IMR-90 (cell line): ENCODE measurements at regions not wholly inside any gene's neighbourhood (a gene's known extent, or its start where the extent isn't known, plus 50 kb on each side); places are given as distances from the start of the nearest gene placed in this dataset.
A peak's percentile ranks its signal among the peaks of the same experiment; 100 is the strongest.

Experiments used
- ATAC-seq: fragments of 200-7000 bp; cut with Tn5 transposase; 2 replicates; pipeline ENCODE4 v1.9.1; 2020; ENCODE audit warnings: low read depth, mild to moderate bottlenecking, moderate library complexity
- BruUV-seq: library from RNA; stranded (reverse); fragments of 400-500 nt; replicated peaks from 2 replicates; lab custom pipeline; 2021; lab: Mats Ljungman, UMichigan
- CTCF ChIA-PET: fragments of 300-600 bp; formaldehyde crosslinking; extraction: SDS; loops from one replicate; lab custom pipeline; 2021; ENCODE audit warnings: antibody characterized with exemption; lab: Yijun Ruan, JAX
- POLR2A ChIA-PET: fragments of 300-600 bp; sonication (Branson Sonifier 250); formaldehyde crosslinking; loops from one replicate; lab custom pipeline; 2022; ENCODE audit warnings: antibody characterized with exemption; ENCODE audit not compliant: unreplicated experiment; lab: Charles Lee
- DNase-seq: peaks from one replicate; pipeline ENCODE4 v3.0.0; 2013
- H2AFZ ChIP-seq: replicated peaks from 2 replicates; pipeline ENCODE3; 2013; ENCODE audit warnings: low read length, mild to moderate bottlenecking; ENCODE audit not compliant: poor library complexity
- H2AK5ac ChIP-seq: 2 replicates; pipeline ENCODE4 v1.6.1; 2013; ENCODE audit warnings: low read depth, low read length, inconsistent platforms
- H2AK9ac ChIP-seq: replicated peaks from 2 replicates; pipeline ENCODE3; 2013; ENCODE audit warnings: mild to moderate bottlenecking, low read depth, low read length, moderate library complexity; ENCODE audit not compliant: poor library complexity
- H2BK120ac ChIP-seq: 2 replicates; pipeline ENCODE4 v1.6.1; 2013; ENCODE audit warnings: low read depth, low read length, inconsistent platforms
- H2BK15ac ChIP-seq: 3 replicates; pipeline ENCODE4 v1.6.1; 2013; ENCODE audit warnings: low read depth, low read length, inconsistent platforms
- H2BK20ac ChIP-seq: 2 replicates; pipeline ENCODE4 v1.6.1; 2013; ENCODE audit warnings: low read depth, mild to moderate bottlenecking, inconsistent platforms, low read length, moderate library complexity
- H2BK5ac ChIP-seq: 2 replicates; pipeline ENCODE4 v1.6.1; 2013; ENCODE audit warnings: mild to moderate bottlenecking, low read depth, low read length, inconsistent platforms; ENCODE audit not compliant: poor library complexity, severe bottlenecking
- H3K14ac ChIP-seq: replicated peaks from 2 replicates; pipeline ENCODE4 v1.6.1; 2013; ENCODE audit warnings: low read depth, low read length, inconsistent platforms
- H3K18ac ChIP-seq: 2 replicates; pipeline ENCODE4 v1.6.1; 2013; ENCODE audit warnings: low read depth, low read length, control low read depth
- H3K23ac ChIP-seq: 2 replicates; pipeline ENCODE4 v1.6.1; 2013; ENCODE audit warnings: low read depth, low read length, inconsistent platforms
- H3K27ac ChIP-seq: 2 replicates; pipeline ENCODE4 v1.5.1; 2013; ENCODE audit warnings: mild to moderate bottlenecking, control low read depth, low read length; ENCODE audit not compliant: insufficient read depth
- H3K27me3 ChIP-seq: 2 replicates; pipeline ENCODE4 v1.6.1; 2013; ENCODE audit warnings: low read length; ENCODE audit not compliant: control insufficient read depth, insufficient read depth
- H3K36me3 ChIP-seq: 2 replicates; pipeline ENCODE4 v1.6.1; 2013; ENCODE audit warnings: low read length, mixed read lengths; ENCODE audit not compliant: control insufficient read depth, insufficient read depth
- H3K4ac ChIP-seq: 2 replicates; pipeline ENCODE4 v1.6.1; 2013; ENCODE audit warnings: low read depth, low read length, inconsistent platforms
- H3K4me1 ChIP-seq: 2 replicates; pipeline ENCODE4 v1.6.1; 2013; ENCODE audit warnings: low read length, mixed read lengths; ENCODE audit not compliant: control insufficient read depth, insufficient read depth
- H3K4me2 ChIP-seq: 2 replicates; pipeline ENCODE4 v1.6.1; 2013; ENCODE audit warnings: low read depth, mild to moderate bottlenecking, control low read depth, low read length, moderate library complexity
- H3K4me3 ChIP-seq: 2 replicates; pipeline ENCODE4 v1.5.1; 2013; ENCODE audit warnings: low read depth, mild to moderate bottlenecking, control low read depth, low read length, moderate library complexity; ENCODE audit not compliant: insufficient read depth
- H3K56ac ChIP-seq: 2 replicates; pipeline ENCODE4 v1.6.1; 2013; ENCODE audit warnings: low read length, inconsistent platforms; ENCODE audit not compliant: insufficient read depth; ENCODE audit errors: extremely low read depth
- H3K79me1 ChIP-seq, 2 experiments: 2 replicates each; pipeline ENCODE4 v1.6.1; 2013; ENCODE audit warnings: low read length in 2 of 2, inconsistent platforms in 1 of 2, low read depth in 1 of 2
- H3K9ac ChIP-seq: 2 replicates; pipeline ENCODE4 v1.6.1; 2013; ENCODE audit warnings: low read depth, low read length, control low read depth
- H3K9me1 ChIP-seq: 2 replicates; pipeline ENCODE4 v1.6.1; 2013; ENCODE audit warnings: low read length, inconsistent platforms; ENCODE audit not compliant: insufficient read depth
- H3K9me3 ChIP-seq: 2 replicates; pipeline ENCODE4 v1.6.1; 2013; ENCODE audit warnings: low read length; ENCODE audit not compliant: control insufficient read depth, insufficient read depth
- H4K20me1 ChIP-seq: 2 replicates; pipeline ENCODE4 v1.6.1; 2013; ENCODE audit warnings: low read length, inconsistent platforms; ENCODE audit not compliant: insufficient read depth
- H4K5ac ChIP-seq: 2 replicates; pipeline ENCODE4 v1.6.1; 2013; ENCODE audit warnings: mild to moderate bottlenecking, low read depth, low read length, control low read depth
- H4K8ac ChIP-seq, 2 experiments: 2 replicates each; pipeline ENCODE4 v1.6.1; 2013; ENCODE audit warnings: low read depth in 2 of 2, low read length in 2 of 2, control low read depth in 1 of 2, inconsistent platforms in 1 of 2
- H4K91ac ChIP-seq: 2 replicates; pipeline ENCODE4 v1.6.1; 2013; ENCODE audit warnings: low read depth, low read length, inconsistent platforms; ENCODE audit not compliant: insufficient read depth
- MAFK ChIP-seq: IDR thresholded peaks from 2 replicates; pipeline ENCODE4 v1.6.1; 2012; ENCODE audit warnings: low read depth, low read length, improper control_type of control experiment
- MXI1 ChIP-seq: IDR thresholded peaks from 2 replicates; pipeline ENCODE4 v1.6.1; 2012; ENCODE audit warnings: low read depth, mild to moderate bottlenecking, low read length, moderate library complexity, borderline replicate concordance
- NFE2L2 ChIP-seq: fragments of 150-350 bp; IDR thresholded peaks from 2 replicates; pipeline ENCODE4 v1.6.1; 2016; ENCODE audit warnings: low read depth, mild to moderate bottlenecking, low read length
- RAD21 ChIP-seq: IDR thresholded peaks from 2 replicates; pipeline ENCODE4 v1.6.1; 2012; ENCODE audit warnings: low read length, improper control_type of control experiment
- SMC3 ChIP-seq: fragments of 150-350 bp; IDR thresholded peaks from 2 replicates; pipeline ENCODE4 v1.6.1; 2016; ENCODE audit warnings: low read depth, mild to moderate bottlenecking, antibody characterized with exemption, low read length, moderate library complexity
- WGBS, 2 experiments: methylation state at CpG; one replicate each; pipeline versions ENCODE4 v1.1.5 to v1.1.7; 2013; ENCODE audit warnings: missing lambda C conversion rate in 2 of 2; ENCODE audit not compliant: insufficient read length in 1 of 2; ENCODE audit errors: extremely low coverage in 2 of 2; 5-methylcytosine and 5-hydroxymethylcytosine counted together
- dilution Hi-C: fragments of 300-500 bp; cut with HindIII; formaldehyde crosslinking; loops from one replicate; pipeline ENCODE4 v1.14.3; 2018; ENCODE audit warnings: low sequenced_read_pairs; ENCODE audit not compliant: unreplicated experiment
- in situ Hi-C: fragments of 300-500 bp; cut with MboI; formaldehyde crosslinking; loops from 3 replicates; pipeline ENCODE4 v1.14.3; 2019; ENCODE audit warnings: low sequenced_read_pairs, inconsistent platforms, mixed read lengths
- intact Hi-C: fragments of 100-400 bp; cut with micrococcal nuclease; formaldehyde crosslinking; loops from 2 replicates; pipeline ENCODE4 v1.10.0; 2022
- TF ChIP-seq, protein P1 (sequence below): conservative IDR thresholded peaks from 2 replicates; pipeline ENCODE4 v1.5.1; 2012; ENCODE audit warnings: mild to moderate bottlenecking, low read depth, low read length, improper control_type of control experiment

DNA sequence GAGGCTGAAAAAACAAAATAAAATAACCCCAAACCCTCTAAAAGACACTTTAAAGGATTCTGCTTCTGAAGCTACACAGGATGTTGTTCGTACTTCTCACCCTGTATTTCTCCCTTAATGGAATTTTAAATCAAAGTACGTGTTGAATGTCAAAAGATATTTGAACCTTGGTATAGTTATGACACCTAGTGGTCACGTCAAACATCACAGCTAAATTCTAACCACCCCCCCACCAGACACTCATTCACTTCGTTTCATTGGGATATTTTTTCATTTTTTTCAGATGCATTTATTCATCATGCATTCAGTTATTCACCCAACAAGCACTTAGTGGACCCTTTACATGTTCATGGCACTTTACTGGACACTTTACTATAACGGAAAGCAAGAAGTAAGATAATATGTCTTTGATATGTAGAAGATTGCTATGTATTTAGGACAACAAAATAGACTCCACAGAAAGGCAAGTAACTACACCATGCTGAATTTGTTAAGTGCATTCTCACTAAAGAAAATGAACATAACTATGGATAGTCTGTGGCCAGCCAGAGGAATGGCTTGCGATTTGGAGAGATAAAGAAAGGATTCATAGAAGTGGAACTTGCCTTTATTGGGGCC is 62.5 kb upstream of the GPR174 start:
- POLR2A ChIA-PET: no interaction called here
- H3K79me1 ChIP-seq: no peaks in the 10 kb centered on the region
- H4K5ac ChIP-seq: no peak overlapping the region
- ATAC-seq (peak; percentile 62; the same call in 1 of the 2 replicates), DNase-seq (peak; percentile 4)
- CTCF ChIA-PET: interaction anchor here (0.6 to 1.7 kb wide), 6 partner anchors 12 to 1387 kb away, joined by 3 to 5 read pairs (median 4); no protein-coding TSS in a partner anchor
- no peaks in the 10 kb centered on the region for H3K27me3 ChIP-seq
- H3K23ac ChIP-seq: no peak overlapping the region
- WGBS, 2 experiments: no CpG with 5 or more reads among the region's 6 CpGs
- H3K27ac ChIP-seq: no peak overlapping the region
- no peak overlapping the region for H2BK120ac ChIP-seq
- no peak overlapping the region for H3K18ac ChIP-seq
- in situ Hi-C loops: loop anchor here (25.0 kb wide), 1 partner anchor 520 kb away; no protein-coding TSS in a partner anchor
- no peaks in the 10 kb centered on the region for H3K9me3 ChIP-seq
- H3K4me1 ChIP-seq: no peaks in the 10 kb centered on the region
- no peak overlapping the region for H3K14ac ChIP-seq
- H4K91ac ChIP-seq: no peak overlapping the region
- H2AFZ ChIP-seq: no peak overlapping the region
- H4K20me1 ChIP-seq: no peaks in the 10 kb centered on the region
- dilution Hi-C loops: no loop called here
- H3K9ac ChIP-seq: no peak overlapping the region
- intact Hi-C loops: loop anchor here (1.0 to 5.0 kb wide), 3 partner anchors 373 to 527 kb away; no protein-coding TSS in a partner anchor
- no peak overlapping the region for H2BK20ac ChIP-seq
- no peak overlapping the region for H2AK5ac ChIP-seq
- H3K9me1 ChIP-seq: no peaks in the 10 kb centered on the region
- H3K4ac ChIP-seq: no peak overlapping the region
- no peak overlapping the region for H2BK5ac ChIP-seq
- BruUV-seq: no TSS peak
- H4K8ac ChIP-seq: no peak overlapping the region
- TF ChIP-seq NFE2L2 (no peak), RAD21 (peak; percentile 55), MAFK (no peak), MXI1 (no peak), SMC3 (peak; percentile 42)
- TF ChIP-seq, protein P1, sequence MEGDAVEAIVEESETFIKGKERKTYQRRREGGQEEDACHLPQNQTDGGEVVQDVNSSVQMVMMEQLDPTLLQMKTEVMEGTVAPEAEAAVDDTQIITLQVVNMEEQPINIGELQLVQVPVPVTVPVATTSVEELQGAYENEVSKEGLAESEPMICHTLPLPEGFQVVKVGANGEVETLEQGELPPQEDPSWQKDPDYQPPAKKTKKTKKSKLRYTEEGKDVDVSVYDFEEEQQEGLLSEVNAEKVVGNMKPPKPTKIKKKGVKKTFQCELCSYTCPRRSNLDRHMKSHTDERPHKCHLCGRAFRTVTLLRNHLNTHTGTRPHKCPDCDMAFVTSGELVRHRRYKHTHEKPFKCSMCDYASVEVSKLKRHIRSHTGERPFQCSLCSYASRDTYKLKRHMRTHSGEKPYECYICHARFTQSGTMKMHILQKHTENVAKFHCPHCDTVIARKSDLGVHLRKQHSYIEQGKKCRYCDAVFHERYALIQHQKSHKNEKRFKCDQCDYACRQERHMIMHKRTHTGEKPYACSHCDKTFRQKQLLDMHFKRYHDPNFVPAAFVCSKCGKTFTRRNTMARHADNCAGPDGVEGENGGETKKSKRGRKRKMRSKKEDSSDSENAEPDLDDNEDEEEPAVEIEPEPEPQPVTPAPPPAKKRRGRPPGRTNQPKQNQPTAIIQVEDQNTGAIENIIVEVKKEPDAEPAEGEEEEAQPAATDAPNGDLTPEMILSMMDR: peak; percentile 54
- no peak overlapping the region for H2BK15ac ChIP-seq
- no peaks in the 10 kb centered on the region for H3K36me3 ChIP-seq
- no peak overlapping the region for H3K56ac ChIP-seq
- H2AK9ac ChIP-seq: no peak overlapping the region
- H3K4me3 ChIP-seq: no peak overlapping the region
- H3K4me2 ChIP-seq: no peak overlapping the region
